ENCODE measurements at regions not wholly inside any gene's neighbourhood (a gene's known extent, or its start where the extent isn't known, plus 50 kb on each side); places are given as distances from the start of the nearest gene placed in this dataset.

- Histone ChIP-seq H3K9me3 (peaks cover 7% of the 10 kb centered on the region; the same call in 1 of the 2 replicates), H3K27me3 (no peaks in the 10 kb centered on the region), H3K4me1 (no peaks in the 10 kb centered on the region), H3K36me3 (no peaks in the 10 kb centered on the region), H3K9ac (no peak overlapping the region), H3K4me3 (no peak overlapping the region), H4K20me1 (no peaks in the 10 kb centered on the region), H3K27ac (no peak overlapping the region), H3K4me2 (no peak overlapping the region)
- TF ChIP-seq Cebpa-rat (IDR thresholded peaks at IDR 0.05), result no peak
These were observed 77.7 kb upstream of the B3GAT1 start for GRCh38 chr11:134489728-134490127.

- H4K20me1 ChIP-seq, result no peaks in the 10 kb centered on the region
- no peak overlapping the region for H3K9ac ChIP-seq
- H3K27me3 ChIP-seq, result no peaks in the 10 kb centered on the region
- TF ChIP-seq Cebpa-rat (IDR thresholded peaks at IDR 0.05), result no peak
- no peaks in the 10 kb centered on the region for H3K4me1 ChIP-seq
- no peak overlapping the region for H3K4me2 ChIP-seq
- no peaks in the 10 kb centered on the region for H3K9me3 ChIP-seq
- H3K36me3 ChIP-seq, result no peaks in the 10 kb centered on the region
- no peak overlapping the region for H3K4me3 ChIP-seq
- H3K27ac ChIP-seq, result no peak overlapping the region
These were observed 76.9 kb upstream of the B3GAT1 start for GRCh38 chr11:134488913-134489312.

GRCh38 chr11:134488512-134488911 is 76.5 kb upstream of the B3GAT1 start:
- no peak for TF ChIP-seq Cebpa-rat (IDR thresholded peaks at IDR 0.05)
- Histone ChIP-seq H3K27me3 (no peaks in the 10 kb centered on the region), H3K4me1 (no peaks in the 10 kb centered on the region), H3K27ac (no peak overlapping the region), H4K20me1 (no peaks in the 10 kb centered on the region), H3K4me3 (no peak overlapping the region), H3K4me2 (no peak overlapping the region), H3K9me3 (no peaks in the 10 kb centered on the region), H3K9ac (no peak overlapping the region), H3K36me3 (no peaks in the 10 kb centered on the region)

- H3K9ac ChIP-seq, result no peak overlapping the region
- no peaks in the 10 kb centered on the region for H4K20me1 ChIP-seq
- no peaks in the 10 kb centered on the region for H3K36me3 ChIP-seq
- no peak for TF ChIP-seq Cebpa-rat (IDR thresholded peaks at IDR 0.05)
- H3K9me3 ChIP-seq, result no peaks in the 10 kb centered on the region
- H3K4me3 ChIP-seq, result no peak overlapping the region
- no peaks in the 10 kb centered on the region for H3K4me1 ChIP-seq
- H3K4me2 ChIP-seq, result no peak overlapping the region
- no peak overlapping the region for H3K27ac ChIP-seq
- no peaks in the 10 kb centered on the region for H3K27me3 ChIP-seq
These were observed 75.7 kb upstream of the B3GAT1 start for GRCh38 chr11:134487696-134488095.

- Histone ChIP-seq H3K27me3 (no peaks in the 10 kb centered on the region), H3K4me2 (no peak overlapping the region), H3K4me3 (no peak overlapping the region), H3K9me3 (no peaks in the 10 kb centered on the region), H3K36me3 (no peaks in the 10 kb centered on the region), H3K27ac (no peak overlapping the region), H4K20me1 (no peaks in the 10 kb centered on the region), H3K4me1 (no peaks in the 10 kb centered on the region), H3K9ac (no peak overlapping the region)
- no peak for TF ChIP-seq Cebpa-rat (IDR thresholded peaks at IDR 0.05)
These were observed 74.7 kb upstream of the B3GAT1 start for GRCh38 chr11:134486704-134487103.

GRCh38 chr11:134486106-134486505 is 74.1 kb upstream of the B3GAT1 start:
- TF ChIP-seq Cebpa-rat (IDR thresholded peaks at IDR 0.05), result no peak
- H3K27ac ChIP-seq, result no peak overlapping the region
- H3K9ac ChIP-seq, result no peak overlapping the region
- H3K4me1 ChIP-seq, result no peaks in the 10 kb centered on the region
- H3K27me3 ChIP-seq, result no peaks in the 10 kb centered on the region
- no peaks in the 10 kb centered on the region for H3K9me3 ChIP-seq
- H3K36me3 ChIP-seq, result no peaks in the 10 kb centered on the region
- H3K4me2 ChIP-seq, result no peak overlapping the region
- no peaks in the 10 kb centered on the region for H4K20me1 ChIP-seq
- H3K4me3 ChIP-seq, result no peak overlapping the region

- H4K20me1 ChIP-seq, result no peaks in the 10 kb centered on the region
- H3K4me3 ChIP-seq, result no peak overlapping the region
- H3K4me2 ChIP-seq, result no peak overlapping the region
- no peak overlapping the region for H3K9ac ChIP-seq
- H3K27ac ChIP-seq, result no peak overlapping the region
- no peak for TF ChIP-seq Cebpa-rat (IDR thresholded peaks at IDR 0.05)
- H3K9me3 ChIP-seq, result no peaks in the 10 kb centered on the region
- H3K4me1 ChIP-seq, result no peaks in the 10 kb centered on the region
- H3K36me3 ChIP-seq, result no peaks in the 10 kb centered on the region
- H3K27me3 ChIP-seq, result no peaks in the 10 kb centered on the region
These were observed 73.3 kb upstream of the B3GAT1 start for GRCh38 chr11:134485316-134485715.

GRCh38 chr11:134483857-134484256 is 71.8 kb upstream of the B3GAT1 start:
- H3K4me2 ChIP-seq, result no peak overlapping the region
- H3K9ac ChIP-seq, result no peak overlapping the region

GRCh38 chr11:134483291-134483690 is 71.2 kb upstream of the B3GAT1 start:
- no peak for TF ChIP-seq Cebpa-rat (IDR thresholded peaks at IDR 0.05)
- Histone ChIP-seq H3K27me3 (no peaks in the 10 kb centered on the region), H3K9me3 (no peaks in the 10 kb centered on the region), H3K4me2 (no peak overlapping the region), H3K4me3 (no peak overlapping the region), H3K27ac (no peak overlapping the region), H3K9ac (no peak overlapping the region), H3K4me1 (peaks cover 9% of the 10 kb centered on the region; the same call in 1 of the 2 replicates), H3K36me3 (no peaks in the 10 kb centered on the region), H4K20me1 (no peaks in the 10 kb centered on the region)

More at GRCh38 chr11:134483857-134484256, 71.8 kb upstream of the B3GAT1 start:
- H3K27me3 ChIP-seq, result no peaks in the 10 kb centered on the region
- H3K27ac ChIP-seq, result no peak overlapping the region
- H3K9me3 ChIP-seq, result no peaks in the 10 kb centered on the region
- H4K20me1 ChIP-seq, result no peaks in the 10 kb centered on the region
- TF ChIP-seq Cebpa-rat (IDR thresholded peaks at IDR 0.05), result no peak
- no peak overlapping the region for H3K4me3 ChIP-seq
- peaks cover 9% of the 10 kb centered on the region; the same call in 1 of the 2 replicates for H3K4me1 ChIP-seq
- H3K36me3 ChIP-seq, result no peaks in the 10 kb centered on the region

- no peak overlapping the region for H3K4me3 ChIP-seq
- H3K4me1 ChIP-seq, result peaks cover 9% of the 10 kb centered on the region; the same call in 1 of the 2 replicates
- H3K9me3 ChIP-seq, result no peaks in the 10 kb centered on the region
- no peak overlapping the region for H3K4me2 ChIP-seq
- H3K36me3 ChIP-seq, result no peaks in the 10 kb centered on the region
- H3K27me3 ChIP-seq, result no peaks in the 10 kb centered on the region
- no peaks in the 10 kb centered on the region; the same call in 1 of the 2 replicates for H4K20me1 ChIP-seq
- H3K9ac ChIP-seq, result no peak overlapping the region
- no peak for TF ChIP-seq Cebpa-rat (IDR thresholded peaks at IDR 0.05)
- H3K27ac ChIP-seq, result no peak overlapping the region
These were observed 70.8 kb upstream of the B3GAT1 start for GRCh38 chr11:134482865-134483264.

- Histone ChIP-seq H3K9me3 (no peaks in the 10 kb centered on the region), H3K36me3 (no peaks in the 10 kb centered on the region), H3K27me3 (no peaks in the 10 kb centered on the region), H3K27ac (no peak overlapping the region), H3K4me2 (no peak overlapping the region), H3K4me3 (no peak overlapping the region), H3K4me1 (peaks cover 9% of the 10 kb centered on the region; the same call in 1 of the 2 replicates), H3K9ac (no peak overlapping the region), H4K20me1 (peaks cover 6% of the 10 kb centered on the region; the same call in 1 of the 2 replicates)
- TF ChIP-seq Cebpa-rat (IDR thresholded peaks at IDR 0.05), result no peak
These were observed 70.0 kb upstream of the B3GAT1 start for GRCh38 chr11:134481933-134482527.
